ENCODE measurements at regions not wholly inside any gene's neighbourhood (a gene's known extent, or its start where the extent isn't known, plus 50 kb on each side); places are given as distances from the start of the nearest gene placed in this dataset.

DNA sequence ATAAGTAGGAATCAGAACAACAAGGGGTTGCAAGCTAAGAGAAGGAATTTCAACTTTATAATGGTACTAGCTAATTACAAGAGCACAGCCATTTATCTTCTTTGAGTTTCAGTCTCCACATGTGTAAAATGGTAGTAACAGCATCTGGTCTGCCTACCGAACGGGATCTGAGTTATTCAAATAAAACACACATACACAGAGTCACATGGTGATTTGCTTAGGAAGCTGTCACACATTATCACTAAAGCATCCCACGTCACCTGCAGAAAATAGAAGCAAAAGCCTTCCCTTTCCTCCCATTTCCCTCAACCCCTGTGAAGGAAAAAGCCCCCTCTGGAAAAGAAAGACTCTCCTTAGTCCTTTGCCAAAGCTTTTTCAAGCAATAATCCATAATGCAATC lies 389.7 kb downstream of the OMA1 start:
- Histone ChIP-seq H3K4me2 (replicated peaks; ENCODE audit: extremely low read depth, low read length, poor library complexity, severe bottlenecking) (no peak overlapping the region), H3K79me2 (ENCODE audit: insufficient read depth, low read length) (no peaks in the 10 kb centered on the region), H3K9me3 (replicated peaks in 1 of 2; ENCODE audit: control insufficient read depth in 1 of 2, insufficient read depth in 1 of 2, low read length in 2 of 2) (no peaks in the 10 kb centered on the region), H2AFZ (ENCODE audit: insufficient read depth, low read depth, low read length, poor library complexity, severe bottlenecking) (no peak overlapping the region), H3K36me3 (replicated peaks in 1 of 2; ENCODE audit: control insufficient read depth in 1 of 2, insufficient read depth in 2 of 2, low read length in 2 of 2) (no peaks in the 10 kb centered on the region), H3K9ac (ENCODE audit: insufficient read depth, low read length, poor library complexity, severe bottlenecking) (no peak overlapping the region), H3K4me1 (ENCODE audit: control insufficient read depth in 1 of 2, insufficient read depth in 2 of 2, low read length in 2 of 2) (no peaks in the 10 kb centered on the region), H3K27ac (ENCODE audit: low read depth in 1 of 2, low read length in 2 of 2) (no peak overlapping the region), H3K27me3 (ENCODE audit: control insufficient read depth in 2 of 2, insufficient read depth in 2 of 2, low read length in 2 of 2) (no peaks in the 10 kb centered on the region), H4K20me1 (ENCODE audit: insufficient read depth, low read length) (no peaks in the 10 kb centered on the region), H3K4me3 (replicated peaks in 1 of 3; ENCODE audit: low read depth in 2 of 3, low read length in 3 of 3) (no peak overlapping the region)
- Mint-ChIP-seq H3K36me3 (no peaks in the 10 kb centered on the region), H3K27me3 (ENCODE audit: low read depth in 3 of 3) (peaks cover 0 to 1% (median 0%) of the 10 kb centered on the region in 3 donors), H3K4me1 (no peaks in the 10 kb centered on the region), H3K4me3 (no peak overlapping the region), H3K9me3 (peaks cover 0 to 2% (median 0%) of the 10 kb centered on the region in 7 donors), H3K27ac (no peak overlapping the region)
- DNase-seq: no peak
- no CpG with 5 or more reads among the region's 3 CpGs for WGBS (ENCODE audit: insufficient coverage)
- TF ChIP-seq, protein P1, sequence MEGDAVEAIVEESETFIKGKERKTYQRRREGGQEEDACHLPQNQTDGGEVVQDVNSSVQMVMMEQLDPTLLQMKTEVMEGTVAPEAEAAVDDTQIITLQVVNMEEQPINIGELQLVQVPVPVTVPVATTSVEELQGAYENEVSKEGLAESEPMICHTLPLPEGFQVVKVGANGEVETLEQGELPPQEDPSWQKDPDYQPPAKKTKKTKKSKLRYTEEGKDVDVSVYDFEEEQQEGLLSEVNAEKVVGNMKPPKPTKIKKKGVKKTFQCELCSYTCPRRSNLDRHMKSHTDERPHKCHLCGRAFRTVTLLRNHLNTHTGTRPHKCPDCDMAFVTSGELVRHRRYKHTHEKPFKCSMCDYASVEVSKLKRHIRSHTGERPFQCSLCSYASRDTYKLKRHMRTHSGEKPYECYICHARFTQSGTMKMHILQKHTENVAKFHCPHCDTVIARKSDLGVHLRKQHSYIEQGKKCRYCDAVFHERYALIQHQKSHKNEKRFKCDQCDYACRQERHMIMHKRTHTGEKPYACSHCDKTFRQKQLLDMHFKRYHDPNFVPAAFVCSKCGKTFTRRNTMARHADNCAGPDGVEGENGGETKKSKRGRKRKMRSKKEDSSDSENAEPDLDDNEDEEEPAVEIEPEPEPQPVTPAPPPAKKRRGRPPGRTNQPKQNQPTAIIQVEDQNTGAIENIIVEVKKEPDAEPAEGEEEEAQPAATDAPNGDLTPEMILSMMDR (IDR thresholded peaks at IDR 0.05): no peak
- intact Hi-C loops (cut with micrococcal nuclease): no loop called here

- peaks cover 0 to 2% (median 0%) of the 10 kb centered on the region in 7 donors for H3K9me3 Mint-ChIP-seq
- no peaks in the 10 kb centered on the region for H3K4me1 Mint-ChIP-seq
- H2AFZ ChIP-seq (ENCODE audit: insufficient read depth, low read depth, low read length, poor library complexity, severe bottlenecking): no peak overlapping the region
- no peak overlapping the region for H3K4me2 ChIP-seq (replicated peaks; ENCODE audit: extremely low read depth, low read length, poor library complexity, severe bottlenecking)
- no peak overlapping the region for H3K27ac Mint-ChIP-seq
- no peak overlapping the region for H3K9ac ChIP-seq (ENCODE audit: insufficient read depth, low read length, poor library complexity, severe bottlenecking)
- no CpG with 5 or more reads among the region's 1 CpG for WGBS (ENCODE audit: insufficient coverage)
- H3K79me2 ChIP-seq (ENCODE audit: insufficient read depth, low read length): no peaks in the 10 kb centered on the region
- no peaks in the 10 kb centered on the region for H3K27me3 ChIP-seq (ENCODE audit: control insufficient read depth in 2 of 2, insufficient read depth in 2 of 2, low read length in 2 of 2)
- intact Hi-C loops (cut with micrococcal nuclease): no loop called here
- DNase-seq: no peak
- peaks cover 0 to 1% (median 0%) of the 10 kb centered on the region in 3 donors for H3K27me3 Mint-ChIP-seq (ENCODE audit: low read depth in 3 of 3)
- H3K36me3 ChIP-seq (replicated peaks in 1 of 2; ENCODE audit: control insufficient read depth in 1 of 2, insufficient read depth in 2 of 2, low read length in 2 of 2): no peaks in the 10 kb centered on the region
- no peaks in the 10 kb centered on the region for H3K4me1 ChIP-seq (ENCODE audit: control insufficient read depth in 1 of 2, insufficient read depth in 2 of 2, low read length in 2 of 2)
- no peaks in the 10 kb centered on the region for H4K20me1 ChIP-seq (ENCODE audit: insufficient read depth, low read length)
- no peaks in the 10 kb centered on the region for H3K36me3 Mint-ChIP-seq
- no peak overlapping the region for H3K27ac ChIP-seq (ENCODE audit: low read depth in 1 of 2, low read length in 2 of 2)
- no peak overlapping the region for H3K4me3 Mint-ChIP-seq
- no peaks in the 10 kb centered on the region for H3K9me3 ChIP-seq (replicated peaks in 1 of 2; ENCODE audit: control insufficient read depth in 1 of 2, insufficient read depth in 1 of 2, low read length in 2 of 2)
- TF ChIP-seq, protein P1 (IDR thresholded peaks at IDR 0.05): no peak
- no peak overlapping the region for H3K4me3 ChIP-seq (replicated peaks in 1 of 3; ENCODE audit: low read depth in 2 of 3, low read length in 3 of 3)
Measured at GRCh38 chr1:58156124-58156468, 390.4 kb downstream of the OMA1 start.
